HCT116 (cell line): ENCODE measurements at regions not wholly inside any gene's neighbourhood (a gene's known extent, or its start where the extent isn't known, plus 50 kb on each side); places are given as distances from the start of the nearest gene placed in this dataset.

Experiments
- ATAC-seq: fragments of 200-7000 bp; cut with Tn5 transposase; 2 replicates; pipeline ENCODE4 v1.9.1; 2020; ENCODE audit warnings: mild to moderate bottlenecking, moderate library complexity
- BruUV-seq: library from RNA; stranded (reverse); fragments of 400-500 nt; replicated peaks from 2 replicates; lab custom pipeline; 2021; lab: Mats Ljungman, UMichigan
- CTCF ChIA-PET: fragments of 300-600 bp; sonication (Branson Sonifier 250); formaldehyde crosslinking; loops from one replicate; lab custom pipeline; 2021; ENCODE audit warnings: antibody characterized with exemption; lab: Charles Lee
- POLR2A ChIA-PET: fragments of 300-600, 350-600 bp; sonication (Branson Sonifier 250); formaldehyde crosslinking; loops from one replicate; lab custom pipeline; 2021; ENCODE audit warnings: antibody characterized with exemption; lab: Charles Lee
- RAD21 ChIA-PET, 2 experiments: fragments of 300-600 bp; sonication (Branson Sonifier 250); formaldehyde crosslinking; loops; one replicate each; lab custom pipeline; 2023; ENCODE audit warnings: low total read pairs in 2 of 2; ENCODE audit not compliant: uncharacterized antibody in 2 of 2, unreplicated experiment in 2 of 2, low non-redundant PET in 1 of 2; lab: Charles Lee
- DNase-seq: peaks from one replicate; pipeline ENCODE4 v3.0.0-alpha.2; 2010; ENCODE audit warnings: low read depth, low spot score
- H2AFZ ChIP-seq: fragments of 200-600 bp; shearing (Covaris generic), sonication (generic); 2 replicates; pipeline ENCODE4 v1.6.1; 2017; ENCODE audit warnings: low read depth, mixed run types, mixed read lengths, antibody characterized with exemption, low read length; ENCODE audit not compliant: poor library complexity, severe bottlenecking
- H3K27ac ChIP-seq: 2 replicates; pipeline ENCODE4 v1.5.1; 2012; ENCODE audit warnings: low read depth, low read length
- H3K27me3 ChIP-seq: fragments of 200-600 bp; sonication (generic); 2 replicates; pipeline ENCODE4 v1.6.1; 2016; ENCODE audit warnings: mixed run types, low read length, mixed read lengths; ENCODE audit not compliant: insufficient read depth
- H3K36me3 ChIP-seq, 2 experiments: fragments of 200-500 bp in 1 of 2; fragments of 200-600 bp in 1 of 2; sonication (Bioruptor generic) in 1 of 2; sonication (generic) in 1 of 2; 2 replicates each; pipeline versions ENCODE4 v1.5.1 to v1.6.1; 2014 to 2016; ENCODE audit warnings: low read length in 2 of 2, inconsistent platforms in 1 of 2, mixed read lengths in 1 of 2, mixed run types in 1 of 2; ENCODE audit not compliant: insufficient read depth in 2 of 2, control insufficient read depth in 1 of 2
- H3K4me1 ChIP-seq, 2 experiments: fragments of 200-600 bp in 1 of 2; sonication (generic) in 1 of 2; 2 replicates each; pipeline versions ENCODE4 v1.5.1 to v1.6.1; 2012 to 2017; ENCODE audit warnings: low read length in 2 of 2, inconsistent platforms in 1 of 2, mild to moderate bottlenecking in 1 of 2, mixed read lengths in 1 of 2, mixed run types in 1 of 2, moderate library complexity in 1 of 2; ENCODE audit not compliant: insufficient read depth in 2 of 2, control insufficient read depth in 1 of 2
- H3K4me2 ChIP-seq: fragments of 200-600 bp; sonication (generic); 2 replicates; pipeline ENCODE4 v1.6.1; 2017; ENCODE audit warnings: mixed run types, low read length, mixed read lengths
- H3K4me3 ChIP-seq, 2 experiments: fragments of 200-600 bp in 1 of 2; sonication (generic) in 1 of 2; replicated peaks in 1 of 2; 2 replicates each; pipeline ENCODE4 v1.5.1; 2011 to 2016; ENCODE audit warnings: low read length in 2 of 2, control low read depth in 1 of 2, low read depth in 1 of 2, mild to moderate bottlenecking in 1 of 2, mixed read lengths in 1 of 2, mixed run types in 1 of 2
- H3K79me2 ChIP-seq: fragments of 200-600 bp; sonication (generic); 2 replicates; pipeline ENCODE4 v1.6.1; 2017; ENCODE audit warnings: mild to moderate bottlenecking, mixed run types, low read length, moderate library complexity, mixed read lengths; ENCODE audit not compliant: insufficient read depth
- H3K9ac ChIP-seq: fragments of 200-600 bp; sonication (generic); 2 replicates; pipeline ENCODE4 v1.6.1; 2016; ENCODE audit warnings: low read length, mixed read lengths
- H3K9me2 ChIP-seq: fragments of 200-600 bp; sonication (generic), shearing (Covaris generic); 2 replicates; pipeline ENCODE4 v1.6.1; 2017; ENCODE audit warnings: mixed run types, mild to moderate bottlenecking, moderate library complexity; ENCODE audit not compliant: insufficient read depth
- H3K9me3 ChIP-seq, 2 experiments: fragments of 200-500 bp in 1 of 2; fragments of 200-600 bp in 1 of 2; sonication (Bioruptor generic) in 1 of 2; sonication (generic) in 1 of 2; 2 replicates each; pipeline ENCODE4 v1.6.1; 2014 to 2017; ENCODE audit warnings: low read length in 2 of 2, mixed read lengths in 2 of 2, inconsistent platforms in 1 of 2, low read depth in 1 of 2, mild to moderate bottlenecking in 1 of 2, mixed run types in 1 of 2, moderate library complexity in 1 of 2; ENCODE audit not compliant: control insufficient read depth in 1 of 2, insufficient read depth in 1 of 2
- H4K20me1 ChIP-seq: fragments of 200-600 bp; sonication (generic), shearing (Covaris generic); 2 replicates; pipeline ENCODE4 v1.6.1; 2017; ENCODE audit warnings: mixed run types, mild to moderate bottlenecking, moderate library complexity; ENCODE audit not compliant: insufficient read depth
- ATF3 ChIP-seq: IDR thresholded peaks from 2 replicates; pipeline ENCODE4 v1.6.1; 2012
- EGR1 ChIP-seq: IDR thresholded peaks from 2 replicates; pipeline ENCODE4 v1.6.1; 2012; ENCODE audit warnings: low read depth
- EZH2phosphoT487 ChIP-seq: fragments of 200-600 bp; IDR thresholded peaks from 2 replicates; pipeline ENCODE4 v1.6.1; 2018; ENCODE audit warnings: antibody characterized with exemption, borderline replicate concordance
- MAX ChIP-seq: IDR thresholded peaks from 2 replicates; pipeline ENCODE4 v1.6.1; 2012
- REST ChIP-seq: IDR thresholded peaks from 2 replicates; pipeline ENCODE4 v1.6.1; 2012; ENCODE audit warnings: low read depth
- SP1 ChIP-seq: IDR thresholded peaks from 2 replicates; pipeline ENCODE4 v1.6.1; 2012; ENCODE audit warnings: low read depth
- SRF ChIP-seq: IDR thresholded peaks from 2 replicates; pipeline ENCODE4 v1.6.1; 2012; ENCODE audit warnings: low read depth
- TCF7L2 ChIP-seq: IDR thresholded peaks from 2 replicates; pipeline ENCODE4 v1.7.0; 2011; ENCODE audit warnings: borderline replicate concordance, inconsistent platforms; ENCODE audit not compliant: insufficient read depth, insufficient read length; ENCODE audit errors: extremely low read depth
- ZBTB33 ChIP-seq: IDR thresholded peaks from 2 replicates; pipeline ENCODE4 v1.6.1; 2011; ENCODE audit warnings: mild to moderate bottlenecking, low read length, moderate library complexity; ENCODE audit not compliant: insufficient replicate concordance; ENCODE audit errors: extremely low read depth
- intact Hi-C: fragments of 100-400 bp; cut with micrococcal nuclease; formaldehyde crosslinking; loops from 2 replicates; pipeline ENCODE4 v1.10.0; 2022

GRCh38 chr12:45605624-45606023 is 123.9 kb upstream of the ARID2 start:
- no TSS peak for BruUV-seq
- ChIA-PET RAD21 (no interaction called here), CTCF (no interaction called here), POLR2A (no interaction called here)
- TF ChIP-seq REST: no peak
- TF ChIP-seq SP1: no peak
- TF ChIP-seq ZBTB33: no peak
- no peak for TF ChIP-seq EGR1
- no peak for TF ChIP-seq SRF
- no peak for TF ChIP-seq ATF3
- no peak for TF ChIP-seq MAX
- no peak for TF ChIP-seq EZH2phosphoT487
- TF ChIP-seq TCF7L2: no peak
- Histone ChIP-seq H3K9ac (no peak overlapping the region), H3K9me3 (peaks cover 2 to 3% of the 10 kb centered on the region in 2 experiments; a peak in 1 of 4 replicates), H3K27ac (no peak overlapping the region), H3K4me2 (no peak overlapping the region), H3K9me2 (no peaks in the 10 kb centered on the region), H3K27me3 (no peaks in the 10 kb centered on the region), H3K4me1 (no peaks in the 10 kb centered on the region), H2AFZ (no peak overlapping the region), H3K36me3 (no peaks in the 10 kb centered on the region), H3K4me3 (no peak overlapping the region), H4K20me1 (no peaks in the 10 kb centered on the region), H3K79me2 (no peaks in the 10 kb centered on the region)
- no peak for DNase-seq
- intact Hi-C loops: no loop called here
- no peak for ATAC-seq
